ENCODE measurements at regions not wholly inside any gene's neighbourhood (a gene's known extent, or its start where the extent isn't known, plus 50 kb on each side); places are given as distances from the start of the nearest gene placed in this dataset.

DNA sequence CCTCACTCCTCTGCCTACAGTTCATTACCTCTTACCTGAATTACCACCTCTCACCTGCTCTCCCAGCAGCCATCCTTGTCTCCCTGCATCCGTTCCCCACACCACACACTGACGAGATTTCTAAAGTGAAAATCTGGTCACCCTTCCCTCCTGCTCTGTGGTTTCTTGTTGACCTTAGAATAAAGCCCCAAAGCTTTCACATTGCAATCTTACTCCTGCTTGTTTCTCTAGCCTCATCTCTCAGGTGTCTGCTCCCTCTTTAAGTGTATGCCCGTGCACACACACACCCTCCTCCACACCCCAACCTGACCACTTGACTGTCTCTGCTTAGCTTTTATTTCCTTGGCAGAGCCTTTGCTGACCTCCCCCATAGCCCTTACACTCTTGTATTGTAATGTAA, 122.0 kb upstream of the SKOR2 start:
- TF ChIP-seq, protein P1, sequence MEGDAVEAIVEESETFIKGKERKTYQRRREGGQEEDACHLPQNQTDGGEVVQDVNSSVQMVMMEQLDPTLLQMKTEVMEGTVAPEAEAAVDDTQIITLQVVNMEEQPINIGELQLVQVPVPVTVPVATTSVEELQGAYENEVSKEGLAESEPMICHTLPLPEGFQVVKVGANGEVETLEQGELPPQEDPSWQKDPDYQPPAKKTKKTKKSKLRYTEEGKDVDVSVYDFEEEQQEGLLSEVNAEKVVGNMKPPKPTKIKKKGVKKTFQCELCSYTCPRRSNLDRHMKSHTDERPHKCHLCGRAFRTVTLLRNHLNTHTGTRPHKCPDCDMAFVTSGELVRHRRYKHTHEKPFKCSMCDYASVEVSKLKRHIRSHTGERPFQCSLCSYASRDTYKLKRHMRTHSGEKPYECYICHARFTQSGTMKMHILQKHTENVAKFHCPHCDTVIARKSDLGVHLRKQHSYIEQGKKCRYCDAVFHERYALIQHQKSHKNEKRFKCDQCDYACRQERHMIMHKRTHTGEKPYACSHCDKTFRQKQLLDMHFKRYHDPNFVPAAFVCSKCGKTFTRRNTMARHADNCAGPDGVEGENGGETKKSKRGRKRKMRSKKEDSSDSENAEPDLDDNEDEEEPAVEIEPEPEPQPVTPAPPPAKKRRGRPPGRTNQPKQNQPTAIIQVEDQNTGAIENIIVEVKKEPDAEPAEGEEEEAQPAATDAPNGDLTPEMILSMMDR (IDR thresholded peaks at IDR 0.05; ENCODE audit: low read depth, low read length, poor library complexity, severe bottlenecking): no peak
- TF ChIP-seq EZH2phosphoT487 (IDR thresholded peaks at IDR 0.05; ENCODE audit: borderline replicate concordance, low read length): no peak

Data from DOHH2 (cell line).